AG08396 (cell line): ENCODE measurements at regions not wholly inside any gene's neighbourhood (a gene's known extent, or its start where the extent isn't known, plus 50 kb on each side); places are given as distances from the start of the nearest gene placed in this dataset.

Experiments
- DNase-seq: peaks from one replicate; pipeline ENCODE4 v3.0.0; 2012; ENCODE audit warnings: low spot score, mixed read lengths

DNA sequence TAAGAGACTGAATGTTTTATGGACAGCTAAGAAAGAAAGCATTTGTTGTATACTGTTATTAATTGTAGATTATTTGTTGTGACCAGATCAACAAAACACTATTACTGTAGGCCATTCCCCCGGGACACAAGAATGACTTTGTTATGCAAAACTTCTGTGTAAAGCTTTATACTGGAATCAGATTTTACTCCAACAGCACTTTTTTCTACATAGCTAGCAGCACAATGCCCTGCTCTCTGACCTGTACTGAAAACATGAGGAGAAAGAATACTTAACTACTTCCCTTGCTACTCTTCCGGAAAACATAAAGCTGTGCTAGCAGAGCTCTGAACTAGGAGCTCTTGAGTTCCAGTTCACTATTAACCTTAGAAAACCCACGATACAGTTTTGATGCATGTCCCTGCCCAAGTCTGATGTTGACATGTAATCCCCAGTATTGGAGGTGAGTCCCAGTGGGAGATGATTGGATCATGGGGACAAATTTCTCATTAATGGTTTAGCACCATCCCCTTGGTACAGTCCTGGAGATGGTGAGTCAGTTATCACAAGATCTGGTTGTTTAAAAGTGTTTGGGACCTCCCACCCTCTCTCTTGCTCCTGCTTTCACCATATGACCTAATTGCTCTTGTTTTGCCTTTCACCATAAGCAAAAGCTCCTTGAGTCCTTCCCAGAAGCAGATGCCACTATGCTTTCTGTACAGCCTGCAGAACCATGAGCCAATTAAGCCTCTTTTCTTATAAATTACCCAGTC, 601.1 kb upstream of the PIK3C3 start:
- no peak for DNase-seq

DNA sequence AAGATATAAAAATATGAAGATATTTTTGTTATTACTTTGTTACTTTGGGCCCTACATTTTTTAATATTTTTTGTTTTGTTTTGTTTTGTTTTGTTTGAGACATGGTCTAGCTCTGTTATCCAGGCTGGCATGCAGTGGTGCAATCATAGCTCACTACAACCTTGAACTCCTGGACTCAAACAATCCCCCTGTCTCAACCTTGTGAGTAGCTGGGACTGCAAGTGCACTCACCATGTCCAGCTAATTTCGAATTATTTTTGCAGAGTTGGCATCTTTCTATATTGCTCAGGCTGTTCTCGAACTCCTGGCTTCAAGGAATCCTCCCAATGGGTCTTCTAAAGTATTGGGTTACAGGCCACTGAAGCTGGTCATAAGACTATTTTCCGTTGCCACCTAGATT, 603.6 kb upstream of the PIK3C3 start:
- DNase-seq: no peak

DNA sequence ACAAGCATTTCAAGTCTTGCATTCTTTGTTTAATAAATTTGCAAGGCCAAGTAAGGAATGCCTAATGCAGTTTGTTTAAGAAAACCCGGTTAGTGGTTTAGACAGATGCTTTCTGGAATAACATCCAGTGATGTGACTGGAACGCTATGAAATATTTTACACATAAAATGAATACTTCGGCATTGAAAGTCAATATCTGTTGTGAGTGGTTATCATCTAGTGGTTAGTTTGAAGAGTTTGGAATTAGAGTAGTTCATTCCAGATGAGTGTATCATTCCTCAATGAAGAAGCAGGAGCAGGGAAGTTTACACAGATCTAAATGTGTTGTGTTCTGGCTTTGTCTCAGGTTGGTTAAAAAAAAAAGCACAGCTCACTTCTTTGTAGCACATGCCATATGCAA, 608.0 kb upstream of the PIK3C3 start:
- no peak for DNase-seq

DNA sequence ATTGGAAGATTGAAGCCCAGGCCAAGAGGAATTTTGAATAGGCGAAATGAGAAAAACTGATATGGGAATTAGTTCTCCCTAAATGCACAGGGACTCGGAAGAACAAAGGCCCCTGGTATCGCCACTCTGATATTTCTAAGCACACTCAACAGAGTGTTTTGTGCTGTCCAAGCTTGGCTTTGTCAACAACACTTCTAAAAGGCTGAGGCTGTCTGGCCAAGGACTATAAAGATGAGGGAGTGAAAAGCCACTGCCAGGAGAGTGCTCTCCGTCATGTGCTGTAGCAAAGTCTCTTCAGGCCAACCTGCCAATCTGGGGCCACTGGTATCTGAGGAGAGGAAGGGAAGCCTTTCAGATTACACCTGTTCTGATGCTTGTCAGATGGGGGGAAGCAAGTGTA, 611.2 kb upstream of the PIK3C3 start:
- DNase-seq: no peak

DNA sequence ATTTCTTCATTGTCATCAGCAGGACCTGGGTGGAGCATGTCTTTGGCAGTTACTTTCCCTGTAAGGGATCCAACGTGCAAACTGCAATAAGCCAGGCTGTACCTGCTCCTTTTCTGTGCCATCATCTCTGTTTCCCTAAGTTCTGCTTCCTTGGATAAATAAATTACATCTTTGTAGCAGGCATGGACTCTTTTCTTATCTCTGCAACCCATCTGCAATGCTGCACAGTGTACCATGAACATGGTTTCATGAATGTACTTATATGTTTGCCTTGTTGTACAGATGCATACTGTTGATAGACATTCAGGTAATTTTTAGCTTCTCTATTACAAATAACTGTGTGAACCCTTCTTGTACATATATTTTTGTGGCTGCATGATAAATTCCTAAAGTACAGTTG, 616.7 kb upstream of the PIK3C3 start:
- no peak for DNase-seq

DNA sequence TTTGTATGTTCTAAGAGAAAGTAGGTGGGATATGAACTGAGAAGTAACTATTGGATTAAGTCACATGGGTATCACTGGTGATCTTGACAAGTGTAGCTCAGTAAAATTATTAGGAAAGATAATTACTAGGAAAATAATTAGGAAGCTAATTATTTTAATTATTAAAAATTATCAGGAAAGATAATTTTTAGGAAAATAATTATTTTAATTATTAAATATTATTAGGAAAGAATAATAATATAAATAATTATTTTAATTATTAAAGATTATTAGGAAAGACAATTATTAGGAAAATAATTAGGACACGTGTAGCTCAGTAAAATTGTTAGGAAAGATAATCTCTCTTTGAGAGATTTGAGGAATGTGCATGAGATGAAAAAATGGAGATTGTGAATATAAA, 623.4 kb upstream of the PIK3C3 start:
- DNase-seq: no peak

DNA sequence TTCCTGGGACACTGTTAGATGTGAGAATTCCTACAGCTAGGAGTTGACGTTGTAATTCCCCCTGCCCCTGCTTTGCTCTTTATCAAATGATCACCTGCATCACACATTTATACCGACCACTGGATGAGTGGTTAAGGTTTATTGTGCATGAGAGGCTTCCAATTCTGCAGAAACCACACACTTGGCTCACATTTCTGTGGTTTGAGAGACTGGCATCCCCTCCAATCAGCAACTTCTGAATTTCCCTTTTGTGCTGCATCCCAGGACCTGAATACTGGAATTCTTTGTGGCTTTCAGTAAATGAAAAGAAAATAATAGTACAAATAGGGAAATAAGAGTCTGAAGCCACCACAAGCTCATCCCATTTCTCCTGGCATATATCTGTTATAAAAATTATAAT, 628.7 kb upstream of the PIK3C3 start:
- no peak for DNase-seq

DNA sequence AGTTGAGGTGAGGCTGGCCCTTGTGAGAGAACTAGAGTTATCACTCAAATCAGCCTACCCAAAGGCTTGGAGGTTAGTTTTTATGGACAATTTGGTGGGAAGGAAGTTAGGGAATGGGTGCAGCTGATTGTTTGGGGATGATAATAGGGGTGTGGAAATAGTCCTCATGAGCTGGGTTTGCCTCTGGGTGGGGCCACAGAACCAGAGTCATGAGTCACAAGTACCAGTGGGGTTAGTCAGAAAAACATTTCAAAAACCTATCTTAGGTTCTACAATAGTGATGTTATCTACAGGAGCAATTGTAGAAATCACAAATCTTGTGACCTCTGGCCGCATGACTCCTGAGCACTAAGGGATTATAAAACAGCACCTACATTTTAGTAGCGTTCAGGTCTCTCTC, 630.1 kb upstream of the PIK3C3 start:
- no peak for DNase-seq

DNA sequence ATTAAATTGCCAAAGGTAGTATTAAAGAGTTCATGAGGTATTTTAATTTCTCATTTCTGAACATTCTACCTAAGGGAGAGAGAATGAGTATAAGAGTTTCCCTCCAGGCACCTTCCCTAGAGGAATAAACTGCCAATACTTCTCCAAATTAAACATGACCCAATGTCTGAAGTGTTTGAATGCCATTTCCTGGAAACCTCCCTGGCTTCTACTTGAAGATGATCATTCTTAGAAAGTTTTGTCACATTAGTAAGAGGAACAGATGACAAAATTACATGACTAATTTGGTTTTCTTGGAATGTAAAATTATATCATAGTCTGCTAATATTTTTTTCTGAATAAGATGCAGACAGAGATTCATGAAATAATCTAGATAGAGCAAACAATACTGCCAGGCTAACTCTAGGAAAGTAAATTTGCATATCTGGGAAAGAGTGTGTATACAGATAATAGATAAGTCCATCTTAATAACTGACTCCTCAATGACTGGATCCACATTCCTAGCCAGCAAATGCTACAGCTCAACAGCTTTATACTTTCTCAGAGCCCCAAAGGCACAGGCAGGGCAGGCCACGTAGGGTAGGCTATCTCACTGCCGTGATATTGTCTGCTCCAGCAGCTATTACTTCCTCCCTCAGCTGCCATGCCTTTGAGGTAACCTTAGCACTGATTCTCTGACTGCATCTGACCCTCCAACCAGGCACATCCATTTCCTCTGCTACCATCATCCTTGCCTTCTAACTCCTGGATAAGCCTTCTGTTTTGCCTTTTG, 630.8 kb upstream of the PIK3C3 start:
- DNase-seq: no peak

DNA sequence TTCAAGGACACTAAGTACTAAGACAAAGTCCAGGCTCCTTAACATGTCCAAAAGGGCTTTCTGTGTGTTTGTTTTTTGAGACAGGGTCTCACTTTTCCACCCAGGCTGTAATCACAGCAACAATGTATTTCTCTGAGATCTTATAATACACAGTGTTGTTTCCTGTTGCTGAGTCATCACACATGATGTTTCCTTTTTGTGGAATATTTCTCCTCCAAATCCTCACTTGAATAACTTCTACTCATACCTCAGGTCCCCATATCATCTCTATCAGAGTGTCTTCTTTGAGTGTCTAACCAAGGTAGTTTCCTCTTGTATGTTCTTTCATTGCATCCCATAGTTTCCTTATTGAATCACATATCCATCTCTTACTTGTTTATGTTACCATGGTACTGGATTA, 632.0 kb upstream of the PIK3C3 start:
- DNase-seq: no peak

DNA sequence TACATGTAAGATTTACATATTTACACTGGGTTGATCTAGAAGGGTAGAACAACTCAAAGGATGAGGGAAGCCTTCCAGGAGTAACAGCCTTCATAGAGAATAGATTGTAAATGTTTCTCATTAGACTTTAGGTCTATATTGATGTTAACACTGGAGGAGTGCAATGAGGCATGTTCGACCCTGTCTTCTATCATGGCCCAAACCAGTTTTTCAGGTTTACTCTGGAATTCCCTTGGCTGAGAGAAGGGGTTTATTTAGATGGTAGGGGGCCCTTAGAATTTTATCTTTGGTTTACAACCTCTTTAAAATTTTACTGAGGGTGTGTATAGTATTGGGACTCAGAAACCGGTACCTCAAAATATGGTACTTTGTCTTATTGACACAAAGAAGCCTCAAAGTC, 634.9 kb upstream of the PIK3C3 start:
- no peak for DNase-seq

DNA sequence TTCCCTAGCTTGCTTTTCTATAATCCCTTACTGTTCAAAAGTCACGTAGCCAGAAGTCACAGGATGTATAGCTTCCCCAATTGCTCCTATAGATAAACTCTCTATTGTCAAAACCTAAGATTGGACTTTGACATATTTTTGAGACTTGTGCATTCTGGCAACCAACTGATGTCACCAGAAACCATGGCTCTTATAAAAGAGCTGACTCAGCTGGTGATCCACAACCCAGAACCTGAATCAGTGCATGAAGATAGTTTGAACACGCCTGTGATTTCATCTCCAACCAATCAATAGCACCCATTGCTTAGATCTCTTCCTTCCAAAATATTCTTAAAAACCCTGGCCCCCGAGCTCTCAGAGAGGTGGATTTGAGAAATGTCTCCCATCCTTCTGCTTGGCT, 639.9 kb upstream of the PIK3C3 start:
- no peak for DNase-seq

DNA sequence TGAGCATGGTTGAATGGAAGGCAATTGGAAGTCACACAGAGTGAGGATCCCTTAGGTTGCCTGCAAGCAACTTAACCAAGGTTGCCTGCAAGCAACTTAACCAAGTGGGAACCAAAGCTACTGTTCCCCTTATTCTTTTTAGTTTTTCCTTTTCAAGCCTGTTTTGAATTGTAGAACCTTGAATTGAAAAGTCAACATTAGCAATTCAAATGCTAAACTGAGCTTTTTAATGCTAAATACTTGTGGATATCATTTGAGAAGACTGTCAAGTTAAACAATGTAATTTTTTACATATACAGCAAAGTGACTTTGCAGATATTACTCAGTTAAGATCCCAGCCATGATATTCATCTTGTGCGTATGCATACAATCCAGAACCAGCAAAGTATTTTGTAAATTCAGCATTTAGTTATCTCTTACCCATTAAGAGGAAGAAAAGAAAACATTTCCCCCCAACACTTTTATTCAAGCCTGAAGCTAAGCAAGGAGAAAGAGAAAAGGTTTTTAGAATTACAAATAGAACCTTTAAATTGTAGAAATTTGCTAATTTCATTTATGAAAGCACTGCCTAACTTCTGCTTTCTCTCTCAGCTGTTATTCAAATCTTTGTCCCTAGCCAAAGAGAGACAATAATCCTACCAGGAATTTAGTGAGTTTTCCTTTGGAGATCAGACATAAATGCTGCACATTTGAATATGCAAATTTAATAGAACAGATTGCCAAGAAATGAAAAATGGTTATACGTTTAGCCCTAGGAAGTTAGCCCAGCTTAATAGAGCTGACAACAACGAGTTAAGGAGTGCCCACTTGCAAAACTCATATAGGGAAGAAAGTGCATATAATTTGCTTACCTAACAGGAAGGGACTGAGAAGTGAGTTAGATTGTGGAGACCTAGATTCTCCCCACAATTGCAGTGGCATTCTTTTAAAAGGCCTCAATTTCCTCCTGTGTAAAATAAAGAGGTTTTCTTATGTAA, 643.2 kb upstream of the PIK3C3 start:
- DNase-seq: no peak

DNA sequence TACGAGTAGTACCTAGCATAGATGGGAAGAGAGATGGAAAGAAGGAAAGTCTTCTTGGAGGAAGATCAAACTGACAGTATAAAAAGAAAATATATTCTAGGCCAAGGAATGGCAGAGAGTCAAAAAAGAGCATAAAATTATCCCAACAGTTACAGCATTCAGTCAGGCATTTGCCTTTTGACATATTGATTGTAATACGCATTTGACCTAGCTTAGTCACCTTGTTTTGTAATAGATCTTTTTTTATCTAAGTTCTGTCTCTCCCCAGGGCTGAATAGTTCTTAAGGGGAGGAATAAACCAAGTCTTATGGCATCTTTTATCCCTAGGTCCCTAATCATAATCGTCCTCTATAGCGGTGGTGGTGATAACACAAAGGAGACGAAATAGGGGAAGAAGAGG, 657.3 kb upstream of the PIK3C3 start:
- no peak for DNase-seq

DNA sequence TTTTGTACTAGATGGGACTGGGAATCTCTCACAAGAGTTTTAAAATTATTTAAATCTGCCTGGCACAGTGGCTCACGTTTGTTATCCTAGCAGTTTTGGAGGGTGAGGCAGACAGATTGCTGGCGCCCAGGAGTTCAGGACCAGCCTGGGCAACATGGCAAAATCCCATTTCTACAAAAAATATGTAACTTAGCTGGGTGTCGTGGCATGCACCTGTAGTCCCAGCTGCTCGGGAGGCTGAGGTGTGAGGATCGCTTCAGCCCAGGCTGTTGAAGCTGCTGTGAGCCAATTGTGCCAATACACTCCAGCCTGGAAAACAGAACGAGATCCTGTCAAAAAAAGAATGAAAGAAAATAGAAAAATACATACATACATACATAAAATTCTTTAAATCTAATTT, 685.7 kb upstream of the PIK3C3 start:
- no peak for DNase-seq

DNA sequence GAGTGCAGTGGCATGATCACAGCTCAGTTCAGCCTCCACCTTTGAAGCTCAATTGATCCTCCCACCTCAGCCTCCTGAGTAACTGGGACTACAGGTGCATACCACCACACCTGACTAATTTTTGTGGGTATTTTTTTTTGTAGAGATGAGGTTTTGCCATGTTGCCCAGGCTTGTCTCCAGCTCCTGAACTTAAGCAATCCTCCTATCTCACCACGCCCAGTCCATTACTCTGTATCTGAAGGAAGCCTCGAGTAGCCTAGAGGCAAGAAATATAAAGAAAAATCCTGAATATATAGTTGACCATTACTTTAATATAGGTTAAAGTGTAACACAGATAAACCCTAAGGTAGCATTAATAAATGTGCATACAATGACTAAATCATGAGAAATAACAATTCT, 686.8 kb upstream of the PIK3C3 start:
- DNase-seq: no peak

DNA sequence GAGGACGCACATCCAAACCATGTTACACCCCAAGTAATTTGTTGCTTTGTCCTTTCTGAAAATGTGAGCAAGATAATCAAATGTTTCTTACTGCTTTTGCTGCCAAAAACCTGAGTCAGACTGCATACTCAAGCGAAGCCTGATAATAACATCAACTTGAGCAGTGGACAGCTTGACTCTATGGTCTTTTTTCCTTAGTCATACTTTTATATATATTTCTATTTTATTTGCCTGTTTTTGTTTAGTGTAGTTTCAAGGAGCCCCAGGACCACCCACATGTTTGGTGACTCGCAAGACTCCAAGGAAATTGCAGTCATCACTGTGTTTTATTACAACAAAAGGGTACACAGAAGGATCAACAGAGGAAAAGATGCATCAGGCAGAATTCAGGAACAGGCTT, 688.4 kb upstream of the PIK3C3 start:
- no peak for DNase-seq

DNA sequence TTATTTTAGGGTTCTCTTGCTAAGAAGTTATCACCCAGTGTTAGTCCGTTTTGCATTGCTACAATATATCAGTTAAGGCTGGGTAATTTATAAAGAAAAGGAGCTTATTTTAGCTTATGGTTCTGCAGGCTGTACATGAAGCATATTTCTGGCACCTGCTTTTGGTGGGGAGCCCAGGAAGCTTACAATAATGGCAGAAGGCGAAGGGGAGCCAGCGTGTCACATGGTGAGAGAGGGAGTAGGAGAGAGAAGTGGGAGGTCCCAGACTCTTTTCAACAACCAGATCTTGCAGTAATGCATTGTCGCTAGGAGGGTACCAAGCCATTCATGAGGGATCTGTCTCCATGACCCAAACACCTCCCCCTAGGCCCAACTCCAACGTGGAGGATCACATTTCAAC, 688.8 kb upstream of the PIK3C3 start:
- DNase-seq: no peak

DNA sequence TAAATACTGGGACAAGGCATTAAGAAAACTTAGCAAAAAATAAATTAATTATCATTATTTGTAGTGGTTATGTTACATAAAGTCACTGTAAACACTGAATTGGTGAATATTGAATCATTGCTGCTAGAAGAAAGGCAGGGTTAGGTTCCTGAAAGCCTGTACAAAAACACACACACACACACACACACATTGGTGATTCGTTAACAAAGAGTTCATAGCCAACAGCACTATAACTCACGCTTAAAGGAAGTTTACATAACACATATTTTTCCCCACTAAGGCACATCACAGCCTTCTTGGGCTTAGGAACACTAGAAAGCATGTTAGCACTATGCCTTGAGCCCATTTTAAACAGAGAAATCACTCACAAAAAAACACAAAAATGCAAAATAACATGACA, 690.0 kb upstream of the PIK3C3 start:
- no peak for DNase-seq

DNA sequence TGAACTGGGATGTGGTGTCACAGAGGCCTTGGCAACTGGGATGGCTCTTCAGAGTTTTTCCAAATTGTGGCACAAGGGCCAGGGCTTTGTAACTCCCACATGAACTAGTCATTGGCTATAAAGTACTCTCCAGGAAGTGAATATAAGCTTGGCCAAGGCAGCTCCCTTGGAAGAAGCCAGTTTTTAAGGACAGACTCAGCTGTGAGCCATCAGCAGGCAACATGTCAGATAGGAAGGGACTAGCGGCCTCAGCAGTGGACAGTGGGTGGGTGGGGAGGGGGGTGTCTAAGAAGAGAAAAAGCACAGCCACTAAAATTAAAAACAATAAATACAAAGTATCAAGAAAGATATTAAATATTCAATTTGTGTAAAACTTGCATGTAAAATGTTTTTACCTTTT, 691.1 kb upstream of the PIK3C3 start:
- no peak for DNase-seq

DNA sequence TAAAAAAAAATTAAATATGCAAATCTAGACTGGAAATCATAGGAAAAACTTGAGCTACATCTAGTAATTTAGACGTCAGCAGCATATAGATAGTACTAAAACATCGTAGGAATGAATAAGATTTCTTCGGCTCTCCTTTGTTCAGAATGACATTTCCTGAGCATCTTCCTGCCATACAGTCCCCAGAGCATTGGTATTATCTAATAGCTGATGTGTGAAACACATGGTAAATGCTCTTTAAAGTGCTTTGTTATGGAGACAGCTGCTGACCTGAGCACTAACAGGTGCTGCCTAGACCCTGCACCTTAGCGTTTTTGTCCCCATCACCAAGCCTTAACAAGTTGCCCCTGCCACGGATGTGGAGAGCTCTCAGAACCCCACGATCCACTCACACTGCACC, 692.3 kb upstream of the PIK3C3 start:
- no peak for DNase-seq

DNA sequence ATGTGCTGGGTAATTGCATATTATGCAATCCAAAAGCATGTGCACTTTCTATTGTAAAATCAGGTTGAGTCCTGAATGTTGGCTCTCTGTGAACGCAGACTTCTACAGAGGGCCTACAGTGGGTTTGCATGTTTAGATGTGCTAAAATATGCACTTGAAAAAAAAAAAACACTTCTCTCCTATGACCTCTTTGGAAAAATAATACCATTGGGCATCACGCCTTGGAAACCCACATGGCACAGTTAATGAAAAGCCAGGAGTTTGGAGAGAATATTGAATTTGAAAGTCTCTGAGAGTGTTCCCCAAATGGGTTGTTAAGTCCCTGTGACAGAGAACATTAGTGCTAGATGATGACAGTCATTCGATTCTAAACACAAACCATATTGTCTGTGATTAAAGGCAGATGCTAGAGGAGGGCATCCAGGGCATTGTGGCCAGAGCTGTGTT, 710.4 kb upstream of the PIK3C3 start:
- DNase-seq: no peak

DNA sequence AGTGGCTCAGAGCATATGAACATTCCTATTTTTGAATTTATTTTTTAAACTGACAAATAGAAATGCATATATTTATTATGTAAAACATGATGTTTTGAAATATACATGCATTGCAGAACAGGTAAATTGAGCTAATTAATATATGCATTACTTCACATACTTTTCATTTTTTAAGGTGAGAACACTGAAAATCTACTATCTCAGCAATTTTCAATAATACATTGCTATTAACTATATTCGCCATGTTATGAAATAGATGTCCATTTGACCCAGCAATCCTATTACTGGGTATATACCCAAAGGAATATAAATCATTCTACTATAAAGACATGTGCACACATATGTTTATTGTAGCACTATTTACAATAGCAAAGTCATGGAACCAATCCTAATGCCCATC, 717.7 kb upstream of the PIK3C3 start:
- DNase-seq: no peak
